GM18520 (cell line): ENCODE measurements at regions not wholly inside any gene's neighbourhood (a gene's known extent, or its start where the extent isn't known, plus 50 kb on each side); places are given as distances from the start of the nearest gene placed in this dataset.

Source experiments
- ATAC-seq: cut with Tn5 transposase; IDR thresholded peaks from one replicate; pipeline ENCODE4 v1.9.1; 2021; ENCODE audit not compliant: unreplicated experiment

- no peak for ATAC-seq
Measured at GRCh38 chr11:79592406-79592805, 151.6 kb upstream of the TENM4 start.

GRCh38 chr11:79582434-79582833, 141.6 kb upstream of the TENM4 start:
- no peak for ATAC-seq

- no peak for ATAC-seq
Measured at GRCh38 chr11:79579063-79579462, 138.2 kb upstream of the TENM4 start.

- ATAC-seq = no peak
Measured at GRCh38 chr11:79578116-79578515, 137.3 kb upstream of the TENM4 start.

- no peak for ATAC-seq
Measured at GRCh38 chr11:79575701-79576100, 134.9 kb upstream of the TENM4 start.

GRCh38 chr11:79570104-79570503, 129.3 kb upstream of the TENM4 start:
- ATAC-seq = no peak

- ATAC-seq = no peak
Measured at GRCh38 chr11:79564288-79564925, 123.6 kb upstream of the TENM4 start.

GRCh38 chr11:79561496-79561895, 120.7 kb upstream of the TENM4 start:
- ATAC-seq = no peak

- no peak for ATAC-seq
Measured at GRCh38 chr11:79550809-79551208, 110.0 kb upstream of the TENM4 start.

GRCh38 chr11:79547256-79547655, 106.4 kb upstream of the TENM4 start:
- ATAC-seq = no peak

GRCh38 chr11:79546351-79546750, 105.5 kb upstream of the TENM4 start:
- no peak for ATAC-seq

- ATAC-seq = no peak
Measured at GRCh38 chr11:79544361-79544760, 103.5 kb upstream of the TENM4 start.

GRCh38 chr11:79543101-79543500, 102.3 kb upstream of the TENM4 start:
- no peak for ATAC-seq

- ATAC-seq = no peak
Measured at GRCh38 chr11:79541466-79541865, 100.6 kb upstream of the TENM4 start.

- no peak for ATAC-seq
Measured at GRCh38 chr11:79538775-79539174, 97.9 kb upstream of the TENM4 start.

- no peak for ATAC-seq
Measured at GRCh38 chr11:79536155-79536917, 95.5 kb upstream of the TENM4 start.

GRCh38 chr11:79535606-79536005, 94.8 kb upstream of the TENM4 start:
- ATAC-seq = no peak

- ATAC-seq = no peak
Measured at GRCh38 chr11:79525257-79525656, 84.4 kb upstream of the TENM4 start.

GRCh38 chr11:79522626-79523025, 81.8 kb upstream of the TENM4 start:
- ATAC-seq = no peak

GRCh38 chr11:79520086-79520485, 79.3 kb upstream of the TENM4 start:
- no peak for ATAC-seq

GRCh38 chr11:79515781-79516180, 75.0 kb upstream of the TENM4 start:
- no peak for ATAC-seq

GRCh38 chr11:79514695-79515094, 73.9 kb upstream of the TENM4 start:
- no peak for ATAC-seq

GRCh38 chr11:79514290-79514689, 73.5 kb upstream of the TENM4 start:
- ATAC-seq = no peak
